BE2C (cell line): ENCODE measurements at regions not wholly inside any gene's neighbourhood (a gene's known extent, or its start where the extent isn't known, plus 50 kb on each side); places are given as distances from the start of the nearest gene placed in this dataset.

Experiments used
- DNase-seq: peaks from one replicate; pipeline ENCODE4 v3.0.0-alpha.2; 2020
- H3K27me3 ChIP-seq: fragments of 250-450 bp; sonication (Bioruptor Pico); 2 replicates; pipeline ENCODE4 v1.5.1; 2020; ENCODE audit warnings: mild to moderate bottlenecking
- H3K36me3 ChIP-seq: fragments of 250-450 bp; sonication (Bioruptor Pico); 2 replicates; pipeline ENCODE4 v1.5.1; 2020; ENCODE audit warnings: mild to moderate bottlenecking
- H3K4me1 ChIP-seq: fragments of 250-450 bp; sonication (Bioruptor Pico); 2 replicates; pipeline ENCODE4 v1.5.1; 2020
- H3K4me3 ChIP-seq: 2 replicates; pipeline ENCODE4 v1.5.1; 2011; ENCODE audit warnings: low read depth, low read length
- H3K9me3 ChIP-seq: fragments of 250-450 bp; sonication (Bioruptor Pico); 2 replicates; pipeline ENCODE4 v1.5.1; 2020
- CTCF ChIP-seq: IDR thresholded peaks from 2 replicates; pipeline ENCODE4 v1.5.1; 2012; ENCODE audit warnings: mild to moderate bottlenecking, low read depth, low read length

- Histone ChIP-seq H3K4me3 (no peak overlapping the region), H3K4me1 (no peaks in the 10 kb centered on the region), H3K9me3 (no peaks in the 10 kb centered on the region), H3K36me3 (no peaks in the 10 kb centered on the region), H3K27me3 (no peaks in the 10 kb centered on the region; the same call in 1 of the 2 replicates)
- DNase-seq = no peak
- TF ChIP-seq CTCF = no peak
These were observed 413.3 kb upstream of the ONECUT1 start for GRCh38 chr15:53203454-53203853.

DNA sequence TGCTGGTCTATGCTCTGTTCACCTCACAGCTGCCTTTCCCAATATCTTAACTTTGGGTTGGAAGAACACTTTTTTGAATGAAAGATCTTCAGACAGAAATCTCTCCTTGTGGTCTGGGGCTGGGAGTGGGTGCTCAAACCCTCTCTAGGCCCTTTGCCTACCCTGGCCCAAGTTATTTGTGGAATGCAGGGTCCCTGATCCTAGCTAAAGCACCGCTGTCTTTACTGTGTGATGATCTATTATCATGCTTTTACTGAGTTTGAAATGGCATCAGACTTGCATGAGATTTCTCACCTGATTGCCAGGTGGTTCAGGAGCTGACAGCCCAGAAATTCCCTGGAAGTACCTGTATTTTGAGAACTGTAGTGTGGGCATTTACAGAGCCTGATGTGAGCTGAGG lies 412.7 kb upstream of the ONECUT1 start:
- no peak for TF ChIP-seq CTCF
- H3K36me3 ChIP-seq = no peaks in the 10 kb centered on the region
- H3K27me3 ChIP-seq = no peaks in the 10 kb centered on the region; the same call in 1 of the 2 replicates
- no peak overlapping the region for H3K4me3 ChIP-seq
- no peaks in the 10 kb centered on the region for H3K9me3 ChIP-seq
- DNase-seq = no peak
- H3K4me1 ChIP-seq = no peaks in the 10 kb centered on the region

GRCh38 chr15:53197426-53197839 lies 407.3 kb upstream of the ONECUT1 start:
- Histone ChIP-seq H3K27me3 (peaks cover 5% of the 10 kb centered on the region), H3K4me1 (no peaks in the 10 kb centered on the region), H3K36me3 (no peaks in the 10 kb centered on the region), H3K4me3 (peak overlapping the region; percentile 11; the same call in 1 of the 2 replicates), H3K9me3 (no peaks in the 10 kb centered on the region)
- peak; percentile 95 for TF ChIP-seq CTCF
- peak; percentile 66 for DNase-seq

DNA sequence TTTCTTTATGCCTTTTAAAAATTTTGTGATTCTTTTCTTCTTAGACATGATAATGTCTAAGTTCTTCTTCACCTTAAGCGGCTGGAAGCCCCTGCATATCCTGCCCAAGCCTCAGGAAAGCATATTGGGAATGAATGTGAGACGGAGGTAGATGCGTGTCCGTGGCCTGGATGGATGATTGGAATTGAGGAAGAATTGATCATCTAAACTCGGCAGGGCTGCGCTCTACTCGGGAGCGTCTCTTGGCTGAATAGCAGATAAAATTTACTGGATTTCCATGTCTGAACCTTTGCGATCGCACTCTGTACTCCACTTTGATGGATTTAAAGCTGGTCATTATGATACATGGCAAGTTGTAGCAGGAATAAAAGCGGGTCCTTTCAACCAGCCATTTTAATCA lies 406.7 kb upstream of the ONECUT1 start:
- no peaks in the 10 kb centered on the region for H3K9me3 ChIP-seq
- H3K36me3 ChIP-seq = no peaks in the 10 kb centered on the region
- H3K27me3 ChIP-seq = peaks cover 5% of the 10 kb centered on the region
- H3K4me1 ChIP-seq = no peaks in the 10 kb centered on the region
- peak overlapping the region; percentile 11; the same call in 1 of the 2 replicates for H3K4me3 ChIP-seq
- TF ChIP-seq CTCF = no peak
- DNase-seq = no peak

DNA sequence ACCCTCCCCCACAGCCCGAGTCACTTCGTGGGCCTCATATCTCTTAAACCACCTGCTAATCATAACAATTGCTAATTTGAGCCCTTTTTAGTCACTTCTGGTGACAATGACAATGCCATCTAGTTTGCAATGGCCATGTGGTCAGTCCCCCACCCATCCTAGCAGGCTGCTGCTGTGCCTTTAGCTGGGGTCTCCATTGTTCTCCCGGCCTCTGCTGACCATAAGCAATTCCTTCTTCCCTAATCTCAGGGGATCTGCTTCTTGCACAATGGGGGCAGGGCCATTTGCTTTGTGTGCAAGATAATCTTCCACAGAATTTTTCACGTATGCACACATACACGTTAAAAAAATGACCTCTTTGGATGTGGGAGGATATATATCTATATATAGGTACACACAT lies 406.1 kb upstream of the ONECUT1 start:
- peaks cover 5% of the 10 kb centered on the region for H3K27me3 ChIP-seq
- H3K36me3 ChIP-seq = no peaks in the 10 kb centered on the region
- no peaks in the 10 kb centered on the region for H3K9me3 ChIP-seq
- H3K4me3 ChIP-seq = no peak overlapping the region
- H3K4me1 ChIP-seq = no peaks in the 10 kb centered on the region
- no peak for TF ChIP-seq CTCF
- no peak for DNase-seq

DNA sequence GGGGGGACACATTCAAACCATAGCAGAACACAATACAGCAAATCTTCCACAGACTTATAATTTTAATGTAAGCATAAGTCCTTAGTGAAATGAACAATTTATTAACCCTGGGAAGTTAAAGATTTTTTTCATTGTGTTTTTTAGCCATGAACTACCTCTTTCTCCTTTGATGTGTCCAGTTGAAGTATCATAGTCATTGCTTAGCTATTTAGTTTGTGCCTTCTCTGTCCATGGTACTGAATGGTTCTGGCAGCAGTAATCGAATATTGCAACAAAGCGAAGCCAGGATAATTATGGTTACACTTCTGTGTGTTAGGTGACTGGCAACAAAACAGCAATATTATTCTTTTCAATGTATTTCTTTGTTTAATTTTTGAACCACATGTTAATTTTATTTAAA lies 403.0 kb upstream of the ONECUT1 start:
- H3K4me3 ChIP-seq = no peak overlapping the region
- no peak for DNase-seq
- no peaks in the 10 kb centered on the region for H3K36me3 ChIP-seq
- no peaks in the 10 kb centered on the region for H3K4me1 ChIP-seq
- no peaks in the 10 kb centered on the region for H3K9me3 ChIP-seq
- no peak for TF ChIP-seq CTCF
- peaks cover 5% of the 10 kb centered on the region for H3K27me3 ChIP-seq
